Hepatocyte (in vitro differentiated cells): ENCODE measurements at regions not wholly inside any gene's neighbourhood (a gene's known extent, or its start where the extent isn't known, plus 50 kb on each side); places are given as distances from the start of the nearest gene placed in this dataset.

Source experiments
- CTCF ChIP-seq: fragments of 200-600 bp; sonication (generic); IDR thresholded peaks from 2 replicates; pipeline ENCODE4 v1.5.1; 2016; ENCODE audit warnings: antibody characterized with exemption, mild to moderate bottlenecking; ENCODE audit not compliant: poor library complexity
- EZH2 ChIP-seq: fragments of 200-600 bp; sonication (generic); IDR thresholded peaks from 2 replicates; pipeline ENCODE4 v1.6.1; 2016; ENCODE audit warnings: antibody characterized with exemption, mild to moderate bottlenecking, borderline replicate concordance
- EZH2phosphoT487 ChIP-seq: fragments of 200-600 bp; sonication (generic); IDR thresholded peaks from one replicate; pipeline ENCODE4 v1.6.1; 2018; ENCODE audit warnings: antibody characterized with exemption, mild to moderate bottlenecking, low read depth, moderate library complexity; ENCODE audit not compliant: unreplicated experiment, severe bottlenecking

GRCh38 chr5:39521940-39522590 lies 97.3 kb upstream of the DAB2 start:
- TF ChIP-seq CTCF (no peak), EZH2phosphoT487 (no peak), EZH2 (no peak)
